ENCODE measurements at regions not wholly inside any gene's neighbourhood (a gene's known extent, or its start where the extent isn't known, plus 50 kb on each side); places are given as distances from the start of the nearest gene placed in this dataset.

- intact Hi-C loops (cut with micrococcal nuclease) (no loop called here), dilution Hi-C loops (cut with HindIII; ENCODE audit: low sequenced_read_pairs, unreplicated experiment) (no loop called here), in situ Hi-C loops (cut with MboI; ENCODE audit: low sequenced_read_pairs) (no loop called here)
- H2BK20ac ChIP-seq (ENCODE audit: low read depth, low read length): no peak overlapping the region
- ChIA-PET POLR2A (ENCODE audit: unreplicated experiment) (no interaction called here), CTCF (no interaction called here)
- no peaks in the 10 kb centered on the region for H3K36me3 ChIP-seq (ENCODE audit: control insufficient read depth, insufficient read depth, low read length)
- no peaks in the 10 kb centered on the region for H3K4me1 ChIP-seq (ENCODE audit: control insufficient read depth, insufficient read depth, low read length)
- no peak overlapping the region for H4K5ac ChIP-seq (ENCODE audit: low read depth, low read length)
- no peak overlapping the region for H2AK9ac ChIP-seq (replicated peaks; ENCODE audit: low read depth, low read length, poor library complexity)
- no peaks in the 10 kb centered on the region; the same call in 1 of the 2 replicates for H3K9me3 ChIP-seq (ENCODE audit: control insufficient read depth, insufficient read depth, low read length)
- H3K27me3 ChIP-seq (ENCODE audit: control insufficient read depth, insufficient read depth, low read length): no peaks in the 10 kb centered on the region
- ATAC-seq (ENCODE audit: low read depth): no peak
- H3K4me3 ChIP-seq (ENCODE audit: insufficient read depth, low read depth, low read length): no peak overlapping the region
- no peak overlapping the region for H3K9ac ChIP-seq (ENCODE audit: low read depth, low read length)
- H4K8ac ChIP-seq (ENCODE audit: low read depth in 2 of 2, low read length in 2 of 2): no peak overlapping the region
- H4K20me1 ChIP-seq (ENCODE audit: insufficient read depth, low read length): no peaks in the 10 kb centered on the region
- H3K4me2 ChIP-seq (ENCODE audit: low read depth, low read length): no peak overlapping the region
- H3K4ac ChIP-seq (ENCODE audit: low read depth, low read length): no peak overlapping the region
- no peak overlapping the region for H4K91ac ChIP-seq (ENCODE audit: insufficient read depth, low read depth, low read length)
- no peak overlapping the region for H2BK15ac ChIP-seq (ENCODE audit: low read depth, low read length)
- no peak for TF ChIP-seq MAFK (IDR thresholded peaks at IDR 0.05; ENCODE audit: low read depth, low read length)
- no peak for TF ChIP-seq MXI1 (IDR thresholded peaks at IDR 0.05; ENCODE audit: borderline replicate concordance, low read depth, low read length)
- no peak for TF ChIP-seq CHD1 (IDR thresholded peaks at IDR 0.05; ENCODE audit: low read depth, low read length)
- no peak for TF ChIP-seq POLR2A (IDR thresholded peaks at IDR 0.05; ENCODE audit: low read depth, low read length)
- TF ChIP-seq FOS (IDR thresholded peaks at IDR 0.05; ENCODE audit: low read depth, low read length): no peak
- TF ChIP-seq USF2 (IDR thresholded peaks at IDR 0.05; ENCODE audit: low read depth, low read length): no peak
- no peak for TF ChIP-seq MAZ (IDR thresholded peaks at IDR 0.05; ENCODE audit: borderline replicate concordance, low read depth, low read length)
- TF ChIP-seq CTCF (conservative IDR thresholded peaks at IDR 0.05; ENCODE audit: low read depth, low read length): no peak
- TF ChIP-seq CEBPB (IDR thresholded peaks at IDR 0.05; ENCODE audit: low read depth, low read length): no peak
- no peak for DNase-seq
- H3K27ac ChIP-seq (ENCODE audit: insufficient read depth, low read length): no peak overlapping the region
- no peak overlapping the region for H2BK5ac ChIP-seq (ENCODE audit: low read depth, low read length, poor library complexity, severe bottlenecking)
- H2AFZ ChIP-seq (replicated peaks; ENCODE audit: low read length, poor library complexity): no peak overlapping the region
- H3K56ac ChIP-seq (ENCODE audit: extremely low read depth, insufficient read depth, low read length): no peak overlapping the region
- H2BK120ac ChIP-seq (ENCODE audit: low read depth, low read length): no peak overlapping the region
- no peaks in the 10 kb centered on the region for H3K79me1 ChIP-seq (ENCODE audit: low read depth in 1 of 2, low read length in 2 of 2)
- BruUV-seq (replicated peaks): no TSS peak
- no peak overlapping the region for H3K18ac ChIP-seq (ENCODE audit: low read depth, low read length)
- no peak overlapping the region for H2AK5ac ChIP-seq (ENCODE audit: low read depth, low read length)
- no peak overlapping the region for H3K14ac ChIP-seq (replicated peaks; ENCODE audit: low read depth, low read length)
- no peak overlapping the region for H3K23ac ChIP-seq (ENCODE audit: low read depth, low read length)
- no peaks in the 10 kb centered on the region for H3K9me1 ChIP-seq (ENCODE audit: insufficient read depth, low read length)
These were observed 474.4 kb downstream of the C4orf33 start for GRCh38 chr4:129570326-129570725.

Data from IMR-90 (cell line).